Stimulated activated memory B cell treated with anti-CD40 and anti-IgM and Interleukin-4, amounts not matched to agents 10 μg/mL and 1 μg/mL and 100 μg/mL, for 72 hours (primary cell): ENCODE measurements at regions not wholly inside any gene's neighbourhood (a gene's known extent, or its start where the extent isn't known, plus 50 kb on each side); places are given as distances from the start of the nearest gene placed in this dataset.
"Not testable (repeated sequence)": the region's sequence is repeated elsewhere in the genome, so short reads cannot be mapped to it uniquely, and the experiment has no call there.

ENCODE experiments used
- ATAC-seq: fragments of 150-1000 bp; cut with Tn5 transposase; 2 replicates; pipeline ENCODE4 v1.10.0; 2021
- H3K27ac Mint-ChIP-seq: one replicate; pipeline ENCODE4 v1.8.0; 2022; ENCODE audit warnings: mild to moderate bottlenecking, mixed read lengths
- H3K27me3 Mint-ChIP-seq: one replicate; pipeline ENCODE4 v1.8.0; 2022; ENCODE audit warnings: mixed read lengths
- H3K36me3 Mint-ChIP-seq: one replicate; pipeline ENCODE4 v1.8.0; 2022; ENCODE audit warnings: mixed read lengths
- H3K4me1 Mint-ChIP-seq: one replicate; pipeline ENCODE4 v1.8.0; 2022; ENCODE audit warnings: mixed read lengths
- H3K4me3 Mint-ChIP-seq: one replicate; pipeline ENCODE4 v1.8.0; 2022; ENCODE audit warnings: mild to moderate bottlenecking, moderate library complexity, mixed read lengths
- H3K9me3 Mint-ChIP-seq: one replicate; pipeline ENCODE4 v1.8.0; 2022; ENCODE audit warnings: mixed read lengths

DNA sequence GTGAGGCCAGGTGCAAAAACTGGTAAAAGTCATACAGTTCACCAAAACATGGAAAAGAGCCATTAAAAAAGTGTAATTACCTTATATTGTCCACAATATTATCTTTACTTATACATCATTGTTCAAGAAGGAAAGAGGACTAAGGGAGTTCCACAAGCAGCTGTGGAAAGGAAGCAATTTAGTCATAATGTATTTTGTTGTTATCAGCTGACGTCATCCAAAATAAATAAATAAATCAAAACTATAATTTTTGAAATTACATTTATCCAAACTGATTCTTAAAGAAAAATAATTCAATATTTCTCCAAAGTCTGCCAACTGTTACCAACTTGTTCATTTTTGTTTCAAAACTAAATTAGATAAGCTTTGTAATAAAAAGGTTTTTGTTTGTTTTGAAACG is 256.1 kb upstream of the CNTNAP5 start:
- H3K4me1 Mint-ChIP-seq: no peaks in the 10 kb centered on the region
- no peaks in the 10 kb centered on the region for H3K36me3 Mint-ChIP-seq
- peaks cover 14% of the 10 kb centered on the region for H3K9me3 Mint-ChIP-seq
- no peak for ATAC-seq
- H3K27me3 Mint-ChIP-seq: no peaks in the 10 kb centered on the region
- no peak overlapping the region for H3K27ac Mint-ChIP-seq
- H3K4me3 Mint-ChIP-seq: no peak overlapping the region

- no peak for ATAC-seq
- Mint-ChIP-seq H3K9me3 (peaks cover 8% of the 10 kb centered on the region), H3K4me1 (no peaks in the 10 kb centered on the region), H3K36me3 (no peaks in the 10 kb centered on the region), H3K4me3 (no peak overlapping the region), H3K27ac (no peak overlapping the region), H3K27me3 (no peaks in the 10 kb centered on the region)
These were observed 253.9 kb upstream of the CNTNAP5 start for GRCh38 chr2:123770996-123771720.

GRCh38 chr2:123771928-123772632 is 253.0 kb upstream of the CNTNAP5 start:
- Mint-ChIP-seq H3K27me3 (no peaks in the 10 kb centered on the region), H3K27ac (no peak overlapping the region), H3K4me3 (no peak overlapping the region), H3K4me1 (no peaks in the 10 kb centered on the region), H3K36me3 (no peaks in the 10 kb centered on the region), H3K9me3 (peaks cover 8% of the 10 kb centered on the region)
- ATAC-seq: no peak

GRCh38 chr2:123777116-123777515 is 248.0 kb upstream of the CNTNAP5 start:
- H3K4me1 Mint-ChIP-seq: no peaks in the 10 kb centered on the region
- no peak for ATAC-seq
- H3K27ac Mint-ChIP-seq: no peak overlapping the region
- H3K9me3 Mint-ChIP-seq: peaks cover 8% of the 10 kb centered on the region
- no peaks in the 10 kb centered on the region for H3K36me3 Mint-ChIP-seq
- H3K27me3 Mint-ChIP-seq: no peaks in the 10 kb centered on the region
- no peak overlapping the region for H3K4me3 Mint-ChIP-seq

- H3K36me3 Mint-ChIP-seq: no peaks in the 10 kb centered on the region
- H3K4me1 Mint-ChIP-seq: no peaks in the 10 kb centered on the region
- H3K9me3 Mint-ChIP-seq: peaks cover 15% of the 10 kb centered on the region
- H3K27ac Mint-ChIP-seq: no peak overlapping the region
- H3K4me3 Mint-ChIP-seq: no peak overlapping the region
- H3K27me3 Mint-ChIP-seq: no peaks in the 10 kb centered on the region
- no peak for ATAC-seq
These were observed 241.9 kb upstream of the CNTNAP5 start for GRCh38 chr2:123783164-123783563.

DNA sequence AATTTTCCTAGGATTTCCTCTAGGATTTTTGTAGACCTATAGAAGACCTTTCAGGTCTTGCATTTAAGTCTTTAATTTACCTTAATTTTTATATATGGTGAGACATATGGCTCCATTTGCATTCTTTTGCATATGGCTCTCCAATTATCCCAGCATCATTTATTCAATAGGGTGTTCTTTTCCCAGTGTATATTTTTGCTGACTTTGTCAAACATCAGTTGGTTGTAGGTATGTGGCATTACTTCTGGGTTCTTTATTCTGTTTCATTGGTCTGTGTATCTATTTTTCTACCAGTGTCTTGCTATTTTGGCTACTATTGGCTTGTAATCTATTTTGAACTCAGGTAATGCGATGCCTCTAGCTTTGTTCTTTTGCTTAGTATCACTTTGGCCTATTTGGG is 239.8 kb upstream of the CNTNAP5 start:
- Mint-ChIP-seq H3K36me3 (no peaks in the 10 kb centered on the region), H3K9me3 (peaks cover 12% of the 10 kb centered on the region), H3K4me3 (no peak overlapping the region), H3K27me3 (no peaks in the 10 kb centered on the region), H3K27ac (no peak overlapping the region), H3K4me1 (no peaks in the 10 kb centered on the region)
- no peak for ATAC-seq

GRCh38 chr2:123791207-123791606 is 233.9 kb upstream of the CNTNAP5 start:
- ATAC-seq: no peak
- no peak overlapping the region for H3K4me3 Mint-ChIP-seq
- no peaks in the 10 kb centered on the region for H3K36me3 Mint-ChIP-seq
- no peaks in the 10 kb centered on the region for H3K27me3 Mint-ChIP-seq
- no peaks in the 10 kb centered on the region for H3K4me1 Mint-ChIP-seq
- peaks cover 12% of the 10 kb centered on the region for H3K9me3 Mint-ChIP-seq
- no peak overlapping the region for H3K27ac Mint-ChIP-seq

DNA sequence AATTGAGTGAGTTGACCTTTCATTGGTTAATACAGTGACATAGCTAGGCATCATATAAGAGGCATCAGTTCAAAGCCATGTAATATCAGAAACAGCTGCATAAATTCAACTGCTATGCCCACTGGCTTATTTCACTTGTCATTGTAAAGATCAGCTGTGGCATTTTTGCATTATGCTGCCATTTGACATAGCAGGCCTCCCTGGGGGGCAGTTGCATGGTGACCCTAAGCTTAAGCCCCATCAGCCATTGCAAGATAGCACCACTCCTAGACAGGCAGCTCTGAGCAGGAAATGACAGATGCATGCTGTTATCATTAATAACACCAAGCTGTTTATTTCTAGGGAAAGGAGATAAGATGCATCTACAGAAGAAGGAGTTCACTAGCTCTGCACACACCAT is 233.4 kb upstream of the CNTNAP5 start:
- Mint-ChIP-seq H3K36me3 (no peaks in the 10 kb centered on the region), H3K4me3 (no peak overlapping the region), H3K27ac (no peak overlapping the region), H3K4me1 (no peaks in the 10 kb centered on the region), H3K27me3 (no peaks in the 10 kb centered on the region), H3K9me3 (peaks cover 8% of the 10 kb centered on the region)
- no peak for ATAC-seq

- not testable (repeated sequence) for H3K4me1 Mint-ChIP-seq, H3K27me3 Mint-ChIP-seq, H3K4me3 Mint-ChIP-seq, ATAC-seq, H3K36me3 Mint-ChIP-seq, H3K27ac Mint-ChIP-seq
- H3K9me3 Mint-ChIP-seq: peaks cover 22% of the 10 kb centered on the region
These were observed 221.0 kb upstream of the CNTNAP5 start for GRCh38 chr2:123804126-123804525.

DNA sequence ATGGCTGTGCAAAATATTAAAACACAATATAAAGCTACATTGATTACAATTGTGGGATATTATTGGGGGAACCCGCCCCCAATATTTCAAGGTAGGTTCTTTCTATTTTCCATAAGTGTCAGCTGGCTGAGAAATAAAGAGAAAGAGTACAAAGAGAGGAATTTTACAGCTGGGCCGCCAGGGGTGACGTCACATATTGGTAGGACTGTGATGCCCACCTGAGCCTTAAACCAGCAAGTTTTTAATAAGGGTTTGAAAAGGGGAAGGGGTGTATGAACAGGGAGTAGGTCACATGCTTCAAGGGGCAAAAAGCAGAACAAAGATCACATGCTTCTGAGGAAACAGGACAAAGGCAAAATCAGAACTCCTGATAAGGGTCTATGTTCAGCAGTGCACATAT is 219.3 kb upstream of the CNTNAP5 start:
- H3K36me3 Mint-ChIP-seq, ATAC-seq: not testable (repeated sequence)

GRCh38 chr2:123808243-123808642 is 216.8 kb upstream of the CNTNAP5 start:
- no peaks in the 10 kb centered on the region for H3K36me3 Mint-ChIP-seq
- peaks cover 14% of the 10 kb centered on the region for H3K9me3 Mint-ChIP-seq
- H3K4me3 Mint-ChIP-seq: no peak overlapping the region
- no peaks in the 10 kb centered on the region for H3K27me3 Mint-ChIP-seq
- no peak overlapping the region for H3K27ac Mint-ChIP-seq
- no peaks in the 10 kb centered on the region for H3K4me1 Mint-ChIP-seq
- ATAC-seq: no peak

More for the DNA sequence above, 219.3 kb upstream of the CNTNAP5 start:
- H3K9me3 Mint-ChIP-seq: peaks cover 23% of the 10 kb centered on the region
- H3K27me3 Mint-ChIP-seq, H3K27ac Mint-ChIP-seq, H3K4me3 Mint-ChIP-seq, H3K4me1 Mint-ChIP-seq: not testable (repeated sequence)

- Mint-ChIP-seq H3K36me3 (no peaks in the 10 kb centered on the region), H3K9me3 (peaks cover 14% of the 10 kb centered on the region), H3K27me3 (no peaks in the 10 kb centered on the region), H3K4me1 (no peaks in the 10 kb centered on the region), H3K27ac (no peak overlapping the region), H3K4me3 (no peak overlapping the region)
- no peak for ATAC-seq
These were observed 213.2 kb upstream of the CNTNAP5 start for GRCh38 chr2:123811846-123812245.

DNA sequence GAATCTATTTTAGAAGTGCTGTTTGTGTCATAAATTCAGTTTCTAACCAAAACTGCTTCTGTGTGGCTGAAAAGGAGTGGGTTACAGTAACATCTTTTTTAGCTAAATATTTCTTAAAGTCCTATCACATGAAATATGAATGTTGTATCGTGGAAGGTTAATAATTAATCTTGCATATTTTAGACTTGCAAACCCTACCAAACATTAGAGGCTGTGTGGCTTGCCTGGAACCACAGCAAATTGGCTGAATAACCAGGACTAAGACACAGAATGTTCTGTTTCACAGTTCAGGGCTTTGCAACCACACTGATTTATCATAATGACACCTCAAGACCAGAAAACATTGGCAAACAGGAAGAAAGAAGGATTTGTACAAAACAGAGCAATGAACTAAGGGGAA is 208.9 kb upstream of the CNTNAP5 start:
- no peaks in the 10 kb centered on the region for H3K4me1 Mint-ChIP-seq
- no peak overlapping the region for H3K27ac Mint-ChIP-seq
- H3K36me3 Mint-ChIP-seq: no peaks in the 10 kb centered on the region
- no peak for ATAC-seq
- H3K4me3 Mint-ChIP-seq: no peak overlapping the region
- H3K27me3 Mint-ChIP-seq: no peaks in the 10 kb centered on the region
- no peaks in the 10 kb centered on the region for H3K9me3 Mint-ChIP-seq

DNA sequence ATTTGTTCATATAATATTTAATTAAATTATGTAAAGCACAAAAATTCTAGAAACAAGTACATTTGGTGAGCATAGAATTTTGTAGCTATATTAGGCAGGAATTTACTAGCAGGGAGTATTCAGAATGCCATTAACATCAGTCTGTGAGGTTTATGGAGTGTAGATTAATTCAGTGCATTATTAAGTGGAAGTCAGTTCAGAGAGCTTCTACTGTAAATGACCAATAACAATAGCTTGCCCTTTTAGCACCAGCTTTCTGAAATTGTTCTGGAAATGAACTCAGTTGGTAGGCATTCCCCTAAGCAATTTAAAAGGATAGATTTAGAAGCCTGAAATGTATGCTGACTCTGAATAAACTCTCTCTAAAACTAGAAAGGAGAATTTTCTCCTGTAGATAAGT is 208.2 kb upstream of the CNTNAP5 start:
- Mint-ChIP-seq H3K4me1 (no peaks in the 10 kb centered on the region), H3K9me3 (no peaks in the 10 kb centered on the region), H3K36me3 (no peaks in the 10 kb centered on the region), H3K27ac (no peak overlapping the region), H3K27me3 (no peaks in the 10 kb centered on the region), H3K4me3 (no peak overlapping the region)
- no peak for ATAC-seq

DNA sequence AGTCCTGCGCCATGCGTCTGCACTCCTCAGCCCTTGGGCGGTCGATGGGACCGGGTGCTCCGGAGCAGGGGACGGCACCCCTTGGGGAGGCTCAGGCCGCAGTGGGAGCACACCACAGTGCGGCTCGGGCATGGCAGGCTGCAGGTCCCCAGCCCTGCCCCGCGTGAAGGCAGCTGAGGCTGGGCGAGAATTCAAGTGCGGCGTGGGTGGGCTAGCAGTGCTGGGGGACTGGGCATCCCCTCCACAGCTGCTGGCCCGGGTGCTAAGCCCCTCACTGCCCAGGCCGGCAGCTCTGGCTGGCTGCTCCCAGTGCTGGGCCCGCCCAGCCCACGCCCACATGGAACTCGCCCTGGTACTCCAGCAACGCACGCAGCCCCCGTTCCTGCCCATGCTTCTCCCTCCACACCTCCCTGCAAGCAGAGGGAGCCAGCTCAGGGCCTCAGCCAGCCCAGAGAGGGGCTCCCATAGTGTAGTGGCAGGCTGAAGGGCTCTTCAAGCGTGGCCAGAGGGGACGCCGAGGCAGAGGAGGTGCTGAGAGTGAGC is 198.3 kb upstream of the CNTNAP5 start:
- H3K4me1 Mint-ChIP-seq: no peaks in the 10 kb centered on the region
- H3K27ac Mint-ChIP-seq: no peak overlapping the region
- H3K27me3 Mint-ChIP-seq: no peaks in the 10 kb centered on the region
- peaks cover 8% of the 10 kb centered on the region for H3K9me3 Mint-ChIP-seq
- H3K36me3 Mint-ChIP-seq: no peaks in the 10 kb centered on the region
- no peak overlapping the region for H3K4me3 Mint-ChIP-seq
- ATAC-seq: peak; percentile 24

GRCh38 chr2:123839326-123839725 is 185.8 kb upstream of the CNTNAP5 start:
- H3K4me1 Mint-ChIP-seq: no peaks in the 10 kb centered on the region
- H3K27me3 Mint-ChIP-seq: no peaks in the 10 kb centered on the region
- no peak overlapping the region for H3K4me3 Mint-ChIP-seq
- peaks cover 9% of the 10 kb centered on the region for H3K9me3 Mint-ChIP-seq
- no peaks in the 10 kb centered on the region for H3K36me3 Mint-ChIP-seq
- no peak for ATAC-seq
- no peak overlapping the region for H3K27ac Mint-ChIP-seq
